HUES6 (cell line): ENCODE measurements at regions not wholly inside any gene's neighbourhood (a gene's known extent, or its start where the extent isn't known, plus 50 kb on each side); places are given as distances from the start of the nearest gene placed in this dataset.

ENCODE experiments used
- H3K27ac ChIP-seq: 2 replicates; pipeline ENCODE4 v1.7.0; 2013; ENCODE audit warnings: low read depth, mild to moderate bottlenecking, low read length, inconsistent platforms
- H3K27me3 ChIP-seq: 2 replicates; pipeline ENCODE4 v1.6.1; 2013; ENCODE audit warnings: low read length; ENCODE audit not compliant: control insufficient read depth, insufficient read depth
- H3K36me3 ChIP-seq: 2 replicates; pipeline ENCODE4 v1.6.1; 2013; ENCODE audit warnings: low read length; ENCODE audit not compliant: control insufficient read depth, insufficient read depth
- H3K4me1 ChIP-seq: 2 replicates; pipeline ENCODE4 v1.6.1; 2013; ENCODE audit warnings: low read length; ENCODE audit not compliant: control insufficient read depth, insufficient read depth
- H3K4me3 ChIP-seq: 2 replicates; pipeline ENCODE4 v1.5.1; 2013; ENCODE audit warnings: low read depth, low read length
- H3K9ac ChIP-seq: one replicate; pipeline ENCODE4 v1.6.1; 2013; ENCODE audit warnings: mild to moderate bottlenecking, low read length
- H3K9me3 ChIP-seq: 2 replicates; pipeline ENCODE4 v1.6.1; 2013; ENCODE audit warnings: low read depth, low read length; ENCODE audit not compliant: control insufficient read depth, insufficient read depth

DNA sequence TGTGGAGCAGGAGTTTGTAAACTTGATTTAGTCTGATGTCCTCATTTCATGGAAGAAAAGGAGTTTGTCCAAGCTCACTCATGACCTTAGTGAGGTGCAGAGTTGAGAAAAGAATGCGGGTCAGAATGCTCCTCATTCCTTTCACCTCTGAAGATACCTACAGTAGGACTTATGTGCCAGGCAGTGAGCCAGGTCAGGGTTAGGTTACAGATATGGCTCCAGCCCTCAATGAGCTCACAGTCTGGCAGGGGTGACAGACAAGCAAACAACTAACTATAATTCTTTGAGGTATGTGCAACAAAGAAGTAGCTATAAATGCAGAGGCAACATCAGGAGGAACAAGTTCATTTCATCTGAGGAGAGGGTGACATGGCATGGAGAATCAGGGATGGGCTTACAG is 102.5 kb downstream of the SPATA31D1 start:
- no peaks in the 10 kb centered on the region for H3K4me1 ChIP-seq
- H3K9ac ChIP-seq = no peak overlapping the region
- no peaks in the 10 kb centered on the region for H3K9me3 ChIP-seq
- no peak overlapping the region for H3K27ac ChIP-seq
- no peaks in the 10 kb centered on the region for H3K36me3 ChIP-seq
- H3K4me3 ChIP-seq = no peak overlapping the region
- H3K27me3 ChIP-seq = no peaks in the 10 kb centered on the region

DNA sequence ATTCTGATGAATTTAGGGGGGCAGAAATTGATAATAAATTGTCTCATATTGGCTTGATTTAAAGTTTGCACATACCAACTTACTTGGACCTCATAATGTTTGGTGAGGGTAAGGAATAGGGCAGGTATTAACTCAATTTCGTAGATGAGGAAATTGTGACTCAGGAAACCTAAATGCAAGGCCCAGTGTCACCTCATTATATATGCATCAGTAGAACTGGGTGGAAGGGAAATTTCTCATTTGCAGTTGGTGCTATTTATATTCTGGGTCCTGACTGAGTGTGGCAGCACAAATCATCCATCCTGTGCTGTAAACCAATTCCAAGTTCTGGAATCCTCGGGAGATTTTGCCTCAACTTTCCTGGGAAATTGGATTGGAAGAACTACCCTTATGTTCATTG is 103.0 kb downstream of the SPATA31D1 start:
- no peaks in the 10 kb centered on the region for H3K9me3 ChIP-seq
- no peak overlapping the region for H3K9ac ChIP-seq
- no peak overlapping the region for H3K4me3 ChIP-seq
- H3K27me3 ChIP-seq = no peaks in the 10 kb centered on the region
- no peaks in the 10 kb centered on the region for H3K36me3 ChIP-seq
- H3K27ac ChIP-seq = no peak overlapping the region
- no peaks in the 10 kb centered on the region for H3K4me1 ChIP-seq

GRCh38 chr9:82101475-82101874 is 112.9 kb downstream of the SPATA31D1 start:
- Histone ChIP-seq H3K36me3 (no peaks in the 10 kb centered on the region), H3K27me3 (no peaks in the 10 kb centered on the region), H3K9ac (no peak overlapping the region), H3K4me3 (no peak overlapping the region), H3K4me1 (no peaks in the 10 kb centered on the region), H3K27ac (no peak overlapping the region), H3K9me3 (peaks cover 26% of the 10 kb centered on the region)

GRCh38 chr9:82104252-82104651 is 115.7 kb downstream of the SPATA31D1 start:
- Histone ChIP-seq H3K27me3 (no peaks in the 10 kb centered on the region), H3K9ac (no peak overlapping the region), H3K36me3 (no peaks in the 10 kb centered on the region), H3K4me3 (no peak overlapping the region), H3K27ac (no peak overlapping the region), H3K4me1 (no peaks in the 10 kb centered on the region; the same call in 1 of the 2 replicates), H3K9me3 (peaks cover 20% of the 10 kb centered on the region)

- Histone ChIP-seq H3K9me3 (peaks cover 12% of the 10 kb centered on the region), H3K36me3 (no peaks in the 10 kb centered on the region), H3K4me3 (no peak overlapping the region), H3K4me1 (no peaks in the 10 kb centered on the region; the same call in 1 of the 2 replicates), H3K27me3 (no peaks in the 10 kb centered on the region), H3K27ac (no peak overlapping the region), H3K9ac (no peak overlapping the region)
These were observed 117.2 kb downstream of the SPATA31D1 start for GRCh38 chr9:82105729-82106128.

DNA sequence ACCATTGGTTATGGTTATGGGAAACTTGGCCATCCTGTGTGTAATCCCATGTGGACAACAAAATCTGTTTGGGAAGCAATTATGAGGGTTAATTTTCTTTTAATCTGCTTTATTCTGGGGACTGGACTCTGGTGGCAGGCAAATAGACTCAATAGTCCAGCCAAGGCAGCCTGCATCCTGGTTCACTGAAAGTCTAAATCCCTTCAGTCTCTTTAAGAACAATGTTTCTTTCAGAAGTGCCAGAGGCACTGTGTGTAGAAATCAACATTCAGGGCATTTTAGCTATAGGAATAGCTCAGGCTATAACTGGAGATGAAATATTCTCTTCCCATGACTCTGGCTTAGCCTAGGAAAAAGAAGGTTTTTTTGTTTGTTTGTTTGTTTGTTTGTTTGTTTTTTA is 118.0 kb downstream of the SPATA31D1 start:
- Histone ChIP-seq H3K9me3 (0 out of 2 replicates have a peak, but pooled peaks cover 6% of the 10 kb centered on the region), H3K36me3 (no peaks in the 10 kb centered on the region)

GRCh38 chr9:82108474-82108873 is 119.9 kb downstream of the SPATA31D1 start:
- H3K9me3 ChIP-seq = no peaks in the 10 kb centered on the region
- no peaks in the 10 kb centered on the region for H3K36me3 ChIP-seq
- no peaks in the 10 kb centered on the region; the same call in 1 of the 2 replicates for H3K4me1 ChIP-seq
- H3K4me3 ChIP-seq = no peak overlapping the region
- H3K27me3 ChIP-seq = no peaks in the 10 kb centered on the region
- no peak overlapping the region for H3K27ac ChIP-seq
- H3K9ac ChIP-seq = no peak overlapping the region

More for the DNA sequence above, 118.0 kb downstream of the SPATA31D1 start:
- no peak overlapping the region for H3K4me3 ChIP-seq
- no peaks in the 10 kb centered on the region for H3K27me3 ChIP-seq
- no peak overlapping the region for H3K9ac ChIP-seq
- no peak overlapping the region for H3K27ac ChIP-seq
- H3K4me1 ChIP-seq = no peaks in the 10 kb centered on the region; the same call in 1 of the 2 replicates

DNA sequence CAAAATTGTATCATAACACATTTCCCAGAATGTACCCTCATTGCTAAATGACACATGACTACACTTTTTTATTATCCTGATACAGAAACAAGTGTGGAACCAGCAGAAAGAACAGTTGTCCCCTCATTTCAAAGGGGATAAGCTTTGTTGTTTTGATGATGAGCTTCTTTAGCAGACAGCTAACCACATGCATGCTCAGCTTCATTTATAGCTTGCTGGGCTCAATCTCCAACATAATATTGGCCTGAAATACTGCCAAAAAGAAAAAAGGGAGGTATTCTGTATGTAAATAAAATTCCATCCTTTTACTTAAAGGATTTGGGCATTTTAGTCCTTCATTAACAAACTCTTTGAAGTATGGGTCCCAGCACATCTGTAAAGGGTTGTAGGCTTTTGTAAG is 120.4 kb downstream of the SPATA31D1 start:
- H3K9ac ChIP-seq = no peak overlapping the region
- H3K9me3 ChIP-seq = no peaks in the 10 kb centered on the region
- H3K4me3 ChIP-seq = no peak overlapping the region
- no peaks in the 10 kb centered on the region for H3K36me3 ChIP-seq
- no peaks in the 10 kb centered on the region; the same call in 1 of the 2 replicates for H3K4me1 ChIP-seq
- H3K27me3 ChIP-seq = no peaks in the 10 kb centered on the region
- no peak overlapping the region for H3K27ac ChIP-seq

DNA sequence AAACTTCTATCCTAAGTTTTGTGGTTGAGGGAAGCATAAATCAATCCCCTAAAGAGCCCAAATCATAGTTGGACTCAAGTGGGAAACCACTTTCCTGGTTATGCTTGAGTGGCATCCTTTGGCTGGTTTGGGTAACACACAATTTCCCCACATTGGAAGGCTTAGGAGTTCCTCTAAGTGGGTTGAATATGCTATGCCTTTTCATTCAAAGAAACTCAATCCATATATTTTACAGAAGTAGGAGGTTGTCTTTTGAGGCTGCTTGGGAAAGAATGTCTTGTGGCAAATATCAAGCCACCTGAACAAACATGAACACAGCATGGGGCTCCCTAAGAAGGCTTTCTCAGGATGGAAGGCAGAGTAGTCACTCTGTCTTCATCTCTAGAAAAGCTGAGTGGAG is 121.1 kb downstream of the SPATA31D1 start:
- Histone ChIP-seq H3K9me3 (no peaks in the 10 kb centered on the region), H3K36me3 (no peaks in the 10 kb centered on the region), H3K27ac (no peak overlapping the region), H3K9ac (no peak overlapping the region), H3K4me1 (no peaks in the 10 kb centered on the region; the same call in 1 of the 2 replicates), H3K4me3 (no peak overlapping the region), H3K27me3 (no peaks in the 10 kb centered on the region)

- H3K27ac ChIP-seq = no peak overlapping the region
- H3K9me3 ChIP-seq = no peaks in the 10 kb centered on the region
- H3K4me1 ChIP-seq = peaks cover 2% of the 10 kb centered on the region; the same call in 1 of the 2 replicates
- no peaks in the 10 kb centered on the region for H3K27me3 ChIP-seq
- no peak overlapping the region for H3K9ac ChIP-seq
- H3K36me3 ChIP-seq = no peaks in the 10 kb centered on the region
- no peak overlapping the region for H3K4me3 ChIP-seq
These were observed 122.3 kb downstream of the SPATA31D1 start for GRCh38 chr9:82110881-82111280.

GRCh38 chr9:82115331-82115730 is 126.8 kb downstream of the SPATA31D1 start:
- no peaks in the 10 kb centered on the region for H3K27me3 ChIP-seq
- no peaks in the 10 kb centered on the region for H3K9me3 ChIP-seq
- no peak overlapping the region for H3K27ac ChIP-seq
- H3K9ac ChIP-seq = no peak overlapping the region
- H3K36me3 ChIP-seq = no peaks in the 10 kb centered on the region
- no peak overlapping the region for H3K4me3 ChIP-seq
- peaks cover 15% of the 10 kb centered on the region for H3K4me1 ChIP-seq

GRCh38 chr9:82115900-82116299 is 127.3 kb downstream of the SPATA31D1 start:
- no peak overlapping the region for H3K4me3 ChIP-seq
- no peak overlapping the region for H3K9ac ChIP-seq
- peaks cover 15% of the 10 kb centered on the region for H3K4me1 ChIP-seq
- no peaks in the 10 kb centered on the region for H3K27me3 ChIP-seq
- H3K36me3 ChIP-seq = no peaks in the 10 kb centered on the region
- no peaks in the 10 kb centered on the region for H3K9me3 ChIP-seq
- no peak overlapping the region for H3K27ac ChIP-seq
